Hepatocyte (in vitro differentiated cells): ENCODE measurements at regions not wholly inside any gene's neighbourhood (a gene's known extent, or its start where the extent isn't known, plus 50 kb on each side); places are given as distances from the start of the nearest gene placed in this dataset.

Experiments
- EZH2 ChIP-seq: fragments of 200-600 bp; sonication (generic); IDR thresholded peaks from 2 replicates; pipeline ENCODE4 v1.6.1; 2016; ENCODE audit warnings: antibody characterized with exemption, mild to moderate bottlenecking, borderline replicate concordance
- TF ChIP-seq, protein P1 (sequence below): fragments of 200-600 bp; sonication (generic); IDR thresholded peaks from 2 replicates; pipeline ENCODE4 v1.5.1; 2016; ENCODE audit warnings: antibody characterized with exemption, mild to moderate bottlenecking; ENCODE audit not compliant: poor library complexity

DNA sequence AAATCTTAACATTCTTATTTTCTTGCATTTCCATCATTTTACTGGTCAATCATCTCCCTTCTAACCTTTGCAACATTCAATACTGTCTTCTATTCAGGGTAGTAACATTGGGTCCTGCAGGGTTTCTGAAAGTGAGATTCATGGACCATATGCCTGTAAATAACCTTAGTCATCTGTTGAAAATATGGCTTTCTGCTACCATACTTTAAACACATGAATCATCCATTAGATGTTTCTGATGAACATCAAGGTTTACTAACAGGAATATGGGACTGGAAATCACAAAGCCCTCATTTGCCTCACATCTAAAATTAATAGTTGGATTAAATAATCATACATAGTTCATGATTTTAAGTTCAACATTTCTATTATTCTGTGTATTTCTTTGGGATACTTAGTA lies 475.9 kb upstream of the MARCKS start:
- TF ChIP-seq, protein P1, sequence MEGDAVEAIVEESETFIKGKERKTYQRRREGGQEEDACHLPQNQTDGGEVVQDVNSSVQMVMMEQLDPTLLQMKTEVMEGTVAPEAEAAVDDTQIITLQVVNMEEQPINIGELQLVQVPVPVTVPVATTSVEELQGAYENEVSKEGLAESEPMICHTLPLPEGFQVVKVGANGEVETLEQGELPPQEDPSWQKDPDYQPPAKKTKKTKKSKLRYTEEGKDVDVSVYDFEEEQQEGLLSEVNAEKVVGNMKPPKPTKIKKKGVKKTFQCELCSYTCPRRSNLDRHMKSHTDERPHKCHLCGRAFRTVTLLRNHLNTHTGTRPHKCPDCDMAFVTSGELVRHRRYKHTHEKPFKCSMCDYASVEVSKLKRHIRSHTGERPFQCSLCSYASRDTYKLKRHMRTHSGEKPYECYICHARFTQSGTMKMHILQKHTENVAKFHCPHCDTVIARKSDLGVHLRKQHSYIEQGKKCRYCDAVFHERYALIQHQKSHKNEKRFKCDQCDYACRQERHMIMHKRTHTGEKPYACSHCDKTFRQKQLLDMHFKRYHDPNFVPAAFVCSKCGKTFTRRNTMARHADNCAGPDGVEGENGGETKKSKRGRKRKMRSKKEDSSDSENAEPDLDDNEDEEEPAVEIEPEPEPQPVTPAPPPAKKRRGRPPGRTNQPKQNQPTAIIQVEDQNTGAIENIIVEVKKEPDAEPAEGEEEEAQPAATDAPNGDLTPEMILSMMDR: no peak
- no peak for TF ChIP-seq EZH2
